ENCODE measurements at regions not wholly inside any gene's neighbourhood (a gene's known extent, or its start where the extent isn't known, plus 50 kb on each side); places are given as distances from the start of the nearest gene placed in this dataset.

DNA sequence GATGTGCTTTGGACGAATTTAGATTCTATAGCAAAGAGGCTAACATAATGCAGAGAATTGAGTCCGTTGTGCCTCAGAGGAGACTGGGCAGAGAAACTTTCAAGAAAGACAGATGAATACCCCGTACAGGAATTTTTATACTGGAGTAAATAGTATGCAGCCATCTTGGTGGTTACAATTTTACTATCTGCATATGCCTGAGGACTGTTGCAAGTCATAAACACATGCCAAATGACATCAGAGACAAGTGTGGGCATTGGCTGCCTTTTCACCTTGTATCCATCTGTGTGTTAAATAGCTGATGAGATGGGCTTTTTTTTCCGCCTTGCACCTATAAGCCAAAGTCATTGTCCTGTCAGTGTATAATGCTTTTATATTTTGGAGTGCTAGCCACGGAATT lies 267.5 kb upstream of the SP4 start:
- no peak for DNase-seq

DNA sequence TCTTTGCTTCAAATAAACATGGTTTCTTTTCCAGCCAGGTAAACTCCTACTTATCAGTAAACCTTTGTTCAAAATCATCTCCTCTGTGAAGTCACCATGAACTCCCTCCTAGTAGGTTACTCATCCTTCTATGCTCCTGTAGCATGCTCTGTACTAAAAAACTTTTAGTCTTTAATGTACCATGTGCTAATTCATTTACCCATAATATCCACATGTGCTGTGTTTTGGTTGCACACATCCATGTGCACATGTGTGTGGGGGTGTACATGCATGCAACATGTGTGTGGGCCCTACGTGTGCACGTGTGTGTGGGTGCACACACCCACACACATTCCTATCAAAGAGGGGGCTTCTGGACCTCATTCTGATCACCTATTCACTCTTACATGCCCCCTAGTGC lies 259.9 kb upstream of the SP4 start:
- DNase-seq = no peak

DNA sequence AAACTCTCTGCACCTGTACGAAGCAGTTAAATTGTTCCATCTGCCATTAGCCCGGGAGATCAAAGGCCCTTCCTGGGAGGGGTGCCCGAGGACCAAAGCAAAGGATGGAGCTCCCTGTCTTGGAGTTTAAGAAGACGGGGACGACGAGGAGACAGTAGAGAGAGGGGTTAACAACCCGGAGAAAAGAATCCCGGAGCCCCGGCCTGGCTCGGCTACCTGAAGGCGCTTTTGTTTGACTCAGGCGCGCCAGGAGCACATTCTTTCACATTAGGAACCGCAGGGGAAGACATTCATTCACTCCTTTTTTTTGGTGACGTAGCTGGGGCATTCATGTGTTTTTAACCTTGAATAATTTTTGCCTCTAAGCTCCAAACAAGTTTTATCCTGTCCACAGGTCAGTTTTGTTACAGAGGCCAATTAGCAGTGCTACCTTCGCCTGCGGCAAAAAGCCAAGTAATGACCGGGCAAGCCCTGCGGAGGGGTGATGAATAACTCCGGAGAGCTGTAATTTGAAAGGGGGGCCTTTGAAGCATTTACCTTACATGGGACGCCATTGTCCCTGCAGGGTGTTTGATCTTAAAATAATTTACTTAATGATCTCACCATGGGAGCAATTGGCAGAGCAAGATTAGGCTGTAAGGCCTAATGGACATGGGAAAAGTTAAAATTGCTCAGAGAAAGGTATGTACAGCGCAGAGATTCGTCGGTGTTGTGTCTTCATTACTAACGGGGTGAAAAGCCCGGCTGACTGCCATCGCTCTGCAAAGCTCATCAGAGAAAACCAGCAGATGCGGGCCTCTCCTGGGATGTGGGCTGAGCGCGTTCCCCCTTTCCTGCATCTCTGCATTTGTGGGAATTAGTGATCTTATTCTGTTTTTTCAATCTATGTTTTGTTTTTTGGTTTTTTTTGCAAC lies 258.0 kb upstream of the SP4 start:
- no peak for DNase-seq

DNA sequence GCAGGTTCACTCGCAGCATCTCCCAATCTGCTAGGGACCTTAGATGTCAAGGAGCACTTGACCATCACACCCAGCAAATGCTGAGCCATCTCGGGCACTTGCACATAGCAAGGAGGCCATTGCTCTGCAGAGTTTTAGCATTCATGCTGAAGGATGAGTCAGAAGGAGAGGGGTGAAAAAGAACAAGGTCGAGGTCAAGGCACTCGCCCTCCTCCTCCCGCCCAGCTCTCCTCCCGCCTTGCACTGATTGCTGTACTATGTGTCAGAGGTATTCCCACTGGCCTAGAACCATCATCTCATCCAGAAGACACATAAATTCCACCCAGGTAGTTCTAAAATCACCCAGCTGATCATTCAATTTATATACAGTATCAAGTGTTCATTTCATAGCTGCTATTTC lies 255.1 kb upstream of the SP4 start:
- DNase-seq = no peak

DNA sequence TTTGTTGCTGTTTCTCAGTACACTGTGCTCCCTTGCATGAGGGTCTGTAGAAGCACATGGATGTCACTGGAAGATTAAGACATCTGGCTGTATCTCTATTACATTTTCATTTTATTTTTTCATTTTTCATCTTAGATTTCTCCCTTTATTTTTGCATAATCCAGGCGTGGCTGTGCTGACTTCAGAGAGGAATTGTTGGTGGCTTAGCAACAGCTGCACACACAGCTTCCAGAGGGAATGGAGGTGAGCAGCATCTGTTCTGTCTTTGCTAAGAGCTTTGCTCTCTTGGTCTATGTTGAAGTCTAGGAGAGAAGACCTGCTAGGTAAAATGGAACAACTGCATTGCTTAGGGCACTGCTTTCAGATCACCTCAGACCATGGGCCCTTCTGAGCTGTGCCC lies 254.4 kb upstream of the SP4 start:
- no peak for DNase-seq

DNA sequence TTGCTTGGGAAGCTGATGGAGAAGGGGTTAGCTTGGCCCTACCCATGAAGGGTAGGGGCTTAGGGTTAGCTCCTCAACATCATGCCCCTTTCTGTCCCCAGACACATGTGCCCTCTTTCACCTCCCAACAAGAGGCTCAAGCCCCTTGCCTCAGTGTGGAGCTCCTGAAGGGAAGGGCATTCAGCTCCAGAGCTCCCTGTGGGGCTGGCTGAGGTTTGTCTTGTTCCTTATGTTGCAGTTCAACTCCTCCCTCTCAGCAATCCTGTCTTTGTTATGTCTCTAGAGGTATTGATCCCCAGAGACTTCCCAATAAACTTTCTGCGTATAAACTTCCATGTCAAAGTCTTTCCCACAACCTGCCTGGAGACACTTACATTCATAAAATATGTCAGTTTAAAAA lies 252.2 kb upstream of the SP4 start:
- no peak for DNase-seq

DNA sequence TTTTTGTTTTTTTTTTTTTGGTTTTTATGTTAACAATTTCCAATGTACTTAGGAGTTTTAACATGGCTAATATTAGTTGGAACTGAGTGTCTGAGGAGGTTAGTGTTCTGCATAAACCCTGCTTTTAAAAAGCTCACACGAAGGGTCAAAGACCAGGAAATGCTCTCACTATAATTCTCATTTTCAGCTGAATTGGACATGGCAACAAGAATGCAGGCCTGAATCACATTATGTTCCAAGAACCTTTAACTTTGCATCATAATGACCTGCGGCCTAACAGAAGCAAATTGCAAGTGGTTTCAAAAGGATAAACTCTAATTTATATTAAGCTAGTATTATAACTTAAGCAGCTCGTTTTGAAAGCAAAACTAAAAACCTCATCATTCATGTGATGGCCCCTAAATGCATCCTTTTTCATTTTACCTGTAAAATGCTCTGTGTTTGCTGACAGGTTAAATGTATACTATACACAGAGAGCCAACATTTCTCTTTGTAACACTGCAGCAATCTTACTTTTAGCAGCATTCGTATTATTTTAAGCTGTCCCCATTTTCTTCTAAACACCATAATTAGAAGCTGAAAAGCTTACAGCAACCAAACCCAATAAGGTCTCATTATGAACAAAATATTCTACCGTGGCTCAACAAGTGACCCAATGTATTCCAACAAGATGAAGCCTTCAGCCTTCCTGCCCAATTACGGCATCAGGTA lies 242.8 kb upstream of the SP4 start:
- no peak for DNase-seq

DNA sequence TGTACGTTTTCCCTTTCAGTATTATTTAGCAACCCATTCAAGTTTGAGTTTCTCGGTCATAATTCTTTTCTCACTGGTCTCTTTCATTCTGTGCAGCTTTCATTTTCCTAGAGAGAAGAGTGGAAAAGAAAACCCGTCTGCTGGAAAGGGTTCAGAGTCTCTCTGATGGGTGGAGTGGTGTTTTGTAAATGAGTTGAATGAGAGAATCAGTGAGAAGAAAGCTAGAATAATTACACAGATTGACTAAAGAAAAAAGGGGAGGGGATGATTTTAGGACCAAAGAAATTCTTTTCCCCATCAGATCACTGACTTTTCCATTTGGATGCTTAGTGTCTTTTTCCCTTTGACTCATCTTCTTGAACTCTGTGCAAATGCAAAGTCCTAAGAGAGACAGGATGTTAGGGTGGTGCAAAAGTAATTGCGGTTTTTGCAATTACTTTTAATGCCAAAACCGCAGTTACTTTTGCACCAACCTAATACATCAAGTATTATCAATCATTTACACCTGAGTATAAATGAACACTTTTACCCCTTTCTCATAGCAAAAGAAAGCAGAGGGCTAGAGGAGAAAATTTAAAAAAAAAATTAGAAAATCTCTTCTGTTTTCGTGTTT lies 242.1 kb upstream of the SP4 start:
- DNase-seq = no peak

DNA sequence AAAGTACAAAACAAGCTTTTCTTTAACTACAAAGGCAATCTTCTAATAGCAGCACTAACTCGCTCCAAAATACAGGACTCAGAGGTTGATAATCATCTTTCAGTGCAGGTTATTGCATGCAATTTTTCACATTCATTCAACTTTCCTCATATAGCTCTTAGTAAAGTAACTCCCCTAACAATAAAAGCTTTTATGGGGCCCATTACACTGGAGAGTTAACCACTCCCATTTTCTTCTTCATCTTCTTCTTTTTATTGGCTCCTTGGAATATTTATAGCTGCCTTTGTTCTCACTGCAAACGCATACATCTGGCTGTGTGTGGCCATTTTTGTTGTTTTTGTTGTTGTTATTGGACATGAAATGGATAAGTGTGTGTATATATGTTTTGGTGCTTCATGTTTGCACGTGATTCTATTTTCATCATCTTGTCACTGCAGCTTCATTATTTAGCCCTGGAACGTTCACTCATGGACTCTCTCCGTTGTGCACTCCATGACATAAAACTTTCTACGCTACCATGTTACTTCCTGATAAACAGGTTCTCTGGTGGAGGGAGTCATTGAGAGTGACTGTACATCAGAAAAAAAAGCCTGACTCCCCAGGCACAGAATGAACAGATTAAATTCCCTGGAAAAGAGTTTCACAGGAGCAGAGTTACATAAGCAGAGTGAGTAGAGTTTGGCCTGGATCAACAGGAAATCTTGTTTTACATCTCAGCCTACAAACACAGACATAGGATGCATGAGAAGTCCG lies 236.4 kb upstream of the SP4 start:
- no peak for DNase-seq

DNA sequence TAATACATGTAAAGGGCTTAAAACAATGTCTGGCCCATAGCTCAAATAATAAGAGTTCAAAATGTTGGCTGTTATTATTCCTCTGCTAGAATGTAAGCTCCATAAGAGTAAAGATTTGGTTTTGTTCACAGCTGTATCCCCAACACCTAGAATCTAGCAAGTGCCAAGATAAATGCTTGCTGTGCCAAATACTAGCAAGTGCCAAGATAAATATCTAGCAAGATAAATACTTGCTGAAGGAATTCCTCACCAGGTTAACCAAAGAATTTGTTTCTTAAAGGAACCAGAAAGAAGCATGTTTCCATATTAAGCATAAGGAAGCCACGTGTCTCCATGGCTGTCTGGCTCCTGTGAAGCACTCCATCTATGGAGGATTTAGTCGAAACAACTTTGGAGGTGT lies 235.2 kb upstream of the SP4 start:
- no peak for DNase-seq

DNA sequence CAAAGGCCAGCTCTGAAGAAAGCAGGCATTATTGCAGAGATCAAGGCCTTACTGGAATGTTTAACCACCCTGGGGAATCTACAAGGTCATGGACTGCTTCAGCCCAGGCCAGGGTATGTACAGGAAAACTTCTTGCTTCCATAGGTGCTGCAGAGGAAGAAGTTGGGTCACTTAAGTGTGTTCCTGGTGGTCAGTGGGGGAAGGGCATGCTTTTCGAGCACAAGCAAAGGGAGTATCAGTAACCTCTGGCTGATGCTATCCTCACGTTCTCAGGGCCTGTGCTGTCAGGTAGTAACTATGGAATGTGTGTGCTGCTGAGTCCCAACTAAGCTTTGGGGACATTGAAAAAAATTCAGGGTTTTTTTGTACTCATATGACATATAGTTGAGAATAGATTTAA lies 234.0 kb upstream of the SP4 start:
- no peak for DNase-seq

DNA sequence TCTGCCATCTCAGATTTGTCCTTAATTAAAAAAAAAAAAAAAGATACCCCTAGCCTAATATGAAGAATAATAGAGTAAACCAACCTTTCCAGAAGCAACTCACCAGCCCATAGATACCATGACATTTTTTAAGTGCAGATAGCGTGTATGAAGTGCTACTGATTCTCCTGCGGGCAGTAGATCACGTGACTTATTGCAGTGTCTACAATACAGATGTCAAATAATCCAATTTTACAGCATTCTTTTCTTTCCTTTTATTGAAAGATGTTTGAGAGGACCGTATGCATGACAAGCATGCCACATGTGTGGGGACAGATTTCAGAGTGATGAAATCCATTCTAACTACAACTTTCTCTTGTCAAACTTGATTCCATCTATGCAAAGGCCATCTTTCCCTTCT lies 232.9 kb upstream of the SP4 start:
- no peak for DNase-seq

DNA sequence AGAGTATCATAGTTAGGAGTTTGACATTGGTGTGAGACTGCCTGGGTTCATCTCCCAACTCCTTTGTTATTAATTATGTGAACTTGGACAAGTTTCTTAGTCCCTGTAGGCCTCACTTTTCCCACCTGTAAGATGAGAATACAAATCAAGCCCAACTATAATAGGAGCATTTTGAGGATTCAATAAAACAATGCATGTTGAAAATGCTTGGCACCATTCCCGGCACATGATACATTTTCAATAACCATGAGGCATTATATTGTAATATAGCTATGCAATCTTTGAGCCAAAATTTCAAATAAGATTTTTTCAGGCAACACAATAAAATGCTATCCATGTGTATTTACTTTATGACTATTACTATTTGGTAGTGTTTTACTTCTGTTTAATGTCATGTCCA lies 229.0 kb upstream of the SP4 start:
- DNase-seq = no peak

DNA sequence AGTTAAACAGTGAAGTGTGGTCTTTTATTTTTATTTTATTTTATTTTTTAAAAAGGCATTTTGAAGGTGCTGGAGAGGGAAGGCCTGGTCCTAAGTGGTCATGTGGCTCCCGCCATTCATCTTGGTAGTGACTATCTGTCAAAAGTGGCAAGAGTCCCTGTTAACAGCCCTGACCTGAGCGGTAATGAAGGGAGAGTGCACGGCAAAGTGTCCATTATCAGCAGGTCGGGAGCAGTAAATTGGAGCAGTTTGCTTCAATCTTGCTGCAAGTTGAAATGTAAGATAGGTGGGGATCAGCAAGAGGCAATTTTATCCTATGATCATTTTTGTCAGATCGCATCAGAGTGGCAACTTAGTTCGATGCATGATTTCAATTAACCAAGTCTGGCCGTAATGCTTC lies 227.4 kb upstream of the SP4 start:
- DNase-seq = no peak

DNA sequence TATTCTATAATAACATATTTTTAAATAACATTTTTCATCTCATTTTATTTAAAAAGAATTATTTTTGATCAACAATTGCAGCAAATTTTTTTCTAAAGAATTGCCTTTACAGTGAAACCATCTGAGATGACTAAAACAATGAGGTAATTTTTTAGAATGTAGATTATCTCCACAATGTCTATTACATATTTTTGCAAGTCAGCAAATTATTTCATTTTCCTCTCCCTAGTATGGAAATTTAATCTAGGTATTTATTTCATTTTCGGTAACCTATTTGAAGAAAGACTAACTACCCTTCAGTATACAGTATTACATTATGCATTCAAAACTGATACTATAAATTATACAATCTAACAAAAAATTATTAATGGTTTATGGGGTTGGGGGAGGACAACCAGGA lies 213.2 kb upstream of the SP4 start:
- DNase-seq = no peak

DNA sequence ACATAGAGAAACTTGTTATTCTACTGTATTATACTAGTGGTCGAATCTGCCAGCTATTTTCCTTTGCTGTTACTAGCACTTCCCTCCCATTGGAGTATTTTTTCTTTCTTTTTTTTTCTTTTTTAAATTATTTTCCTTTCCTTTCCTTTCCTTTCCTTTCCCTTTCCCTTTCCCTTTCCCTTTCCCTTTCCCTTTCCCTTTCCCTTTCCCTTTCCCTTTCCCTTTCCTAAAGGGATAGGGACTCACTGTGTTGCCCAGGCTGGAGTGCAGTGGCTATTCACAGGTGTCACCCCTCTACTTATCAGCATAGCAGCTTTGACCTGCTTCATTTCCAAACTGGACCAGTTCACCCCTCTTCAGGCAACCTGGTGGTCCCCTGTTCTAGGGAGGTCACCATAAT lies 212.6 kb upstream of the SP4 start:
- no peak for DNase-seq

DNA sequence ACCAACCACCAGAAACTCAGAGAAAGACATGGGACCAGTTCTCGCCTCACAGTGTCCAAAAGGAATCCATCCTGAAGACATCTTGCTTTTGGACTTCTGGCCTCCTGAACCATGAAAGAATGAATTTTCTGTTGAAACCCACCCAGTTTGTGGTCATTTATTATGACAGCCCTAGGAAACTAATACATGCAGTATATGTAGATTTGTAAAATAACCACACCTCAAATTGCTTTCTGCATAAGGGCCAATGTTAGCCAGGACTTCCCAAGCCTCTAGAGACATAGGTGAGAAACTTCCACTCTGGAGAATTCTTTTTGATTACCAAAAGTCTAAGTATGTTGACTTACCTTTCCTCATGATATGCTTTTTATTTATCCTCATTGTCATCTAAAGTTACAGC lies 210.5 kb upstream of the SP4 start:
- DNase-seq = no peak

DNA sequence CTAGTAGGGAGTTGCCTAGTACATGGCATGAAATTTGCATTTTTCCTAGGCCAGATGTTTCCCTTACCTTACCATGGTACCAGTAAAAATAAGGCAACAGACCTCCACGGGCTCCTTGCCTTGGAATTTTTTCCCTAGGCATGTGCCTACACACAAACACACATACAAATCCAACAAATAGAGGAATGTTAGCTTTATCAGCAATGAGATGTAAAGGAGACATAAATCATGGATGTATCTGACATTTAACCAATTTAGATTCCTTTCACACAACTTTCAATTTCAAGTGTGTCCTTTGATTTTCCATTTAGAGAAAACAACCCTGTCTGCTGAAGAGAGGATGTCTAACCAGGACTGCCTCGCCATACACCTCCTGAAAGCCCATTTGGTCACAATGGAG lies 209.7 kb upstream of the SP4 start:
- DNase-seq = no peak

DNA sequence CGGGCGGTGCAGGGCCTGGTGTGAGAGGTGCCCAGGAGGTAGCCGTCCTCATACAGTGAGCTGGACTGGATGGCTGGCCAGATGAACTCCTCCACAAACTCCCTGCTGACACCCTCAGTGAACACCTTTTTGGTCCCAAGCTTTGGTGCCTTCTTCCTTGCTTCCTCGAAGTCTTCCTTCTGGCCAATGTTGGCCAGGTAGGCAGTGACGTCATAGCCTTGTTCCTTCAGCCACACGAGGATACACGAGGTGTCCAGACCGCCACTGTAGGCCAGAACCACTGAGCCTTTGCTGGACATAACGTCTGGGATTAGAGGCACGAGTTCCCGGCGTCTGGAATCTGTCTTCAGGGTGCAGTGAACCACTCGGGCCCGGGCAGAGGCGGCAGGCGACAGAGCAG lies 206.8 kb upstream of the SP4 start:
- no peak for DNase-seq

DNA sequence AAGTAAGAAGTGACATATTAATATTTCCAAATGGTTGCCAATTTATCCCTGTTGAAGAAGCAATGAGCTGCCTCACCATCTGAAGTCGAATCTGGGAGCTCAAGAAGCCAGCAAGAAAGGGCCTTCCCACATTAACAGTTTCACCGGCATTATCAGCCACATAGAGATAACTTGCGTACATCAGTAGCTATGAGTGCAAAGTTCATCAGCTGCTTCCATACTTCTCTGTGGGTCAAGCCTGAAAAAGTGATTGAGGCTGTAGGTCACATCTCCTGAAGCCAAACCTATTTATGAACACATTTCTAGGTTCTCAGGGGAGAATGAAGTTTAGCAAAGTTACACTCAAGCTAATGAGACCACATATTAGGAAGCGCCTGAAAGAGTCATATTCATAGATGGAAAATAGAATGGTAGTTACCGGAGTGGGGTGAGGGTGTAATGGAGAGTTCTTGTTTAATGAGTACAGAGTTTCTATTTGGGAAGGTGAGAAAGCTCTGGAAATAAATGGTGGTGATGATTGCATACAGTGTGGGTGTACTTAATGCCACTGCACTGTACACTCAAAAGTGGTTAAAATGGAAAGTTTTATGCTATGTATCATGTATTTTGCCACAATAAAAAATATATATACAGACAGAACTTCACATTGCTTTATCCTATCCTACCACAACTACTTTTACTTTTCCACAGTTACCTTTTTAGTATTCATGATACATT lies 189.3 kb upstream of the SP4 start:
- no peak for DNase-seq

DNA sequence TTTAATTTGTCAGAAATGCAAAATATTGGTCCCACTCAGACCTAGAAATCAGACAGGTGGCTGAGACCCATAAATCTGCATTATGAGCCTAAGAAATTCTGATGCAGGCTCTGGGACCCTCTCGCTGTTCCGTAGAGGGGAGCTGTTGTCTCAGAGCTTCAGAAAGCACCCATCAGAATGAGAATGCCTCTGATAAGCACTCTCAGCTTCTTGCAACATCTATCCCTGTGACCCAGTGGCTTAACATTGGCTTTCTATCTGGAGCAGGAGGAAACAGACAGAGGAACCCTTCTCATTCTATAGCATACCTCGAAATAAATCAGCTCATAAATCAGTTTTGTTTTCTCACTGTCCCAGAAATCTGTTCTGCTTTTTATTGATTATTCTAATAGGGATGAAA lies 184.6 kb upstream of the SP4 start:
- no peak for DNase-seq

DNA sequence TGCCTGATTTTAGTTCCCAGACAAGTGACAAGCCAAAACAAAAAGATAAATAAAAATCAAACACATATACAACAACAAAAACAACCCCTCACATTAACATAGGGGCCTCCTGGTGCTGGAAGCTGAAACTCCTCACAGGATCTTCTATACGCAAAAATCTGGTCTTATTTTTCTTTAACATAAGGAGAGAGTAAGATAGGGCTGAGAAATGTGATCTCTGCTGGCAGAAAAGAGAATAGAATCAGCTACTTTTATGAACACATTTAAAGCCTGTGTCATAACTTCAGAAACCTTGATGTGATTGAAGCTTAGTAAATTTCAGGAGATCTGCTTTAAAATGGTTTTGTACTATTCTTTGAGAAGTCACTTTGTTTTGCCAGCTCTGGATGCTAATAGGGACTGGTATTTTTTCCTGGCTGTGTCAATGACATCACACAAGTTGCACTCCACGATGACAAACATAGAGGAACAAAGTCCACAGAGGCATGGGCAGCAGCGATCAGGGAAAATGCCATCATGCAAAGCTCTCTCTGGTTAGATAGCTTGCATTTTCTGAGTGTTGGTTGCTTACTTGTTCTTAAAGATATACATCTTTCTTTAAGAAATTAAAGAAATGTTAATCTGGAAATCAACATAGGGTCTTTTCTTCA lies 176.6 kb upstream of the SP4 start:
- no peak for DNase-seq

All from activated CD4-positive, alpha-beta T cell treated with anti-CD3 and anti-CD28 coated beads, Interleukin-2, amount 50 U/mL, for 4 hours (primary cell).